HepG2 (cell line): ENCODE measurements at regions not wholly inside any gene's neighbourhood (a gene's known extent, or its start where the extent isn't known, plus 50 kb on each side); places are given as distances from the start of the nearest gene placed in this dataset.

Source experiments
- ATAC-seq: fragments of 200-7000 bp; cut with Tn5 transposase; 3 replicates; pipeline ENCODE4 v1.9.1; 2020; ENCODE audit warnings: mild to moderate bottlenecking, moderate library complexity
- BruUV-seq: library from RNA; stranded (reverse); fragments of 400-500 nt; replicated peaks from 2 replicates; lab custom pipeline; 2021; lab: Mats Ljungman, UMichigan
- CTCF ChIA-PET: fragments of 300-600 bp; formaldehyde crosslinking; extraction: SDS; loops from one replicate; lab custom pipeline; 2021; ENCODE audit warnings: low total read pairs, inconsistent platforms, low intra/inter-chr PET ratio; lab: Yijun Ruan, JAX
- POLR2A ChIA-PET: fragments of 350-600 bp; sonication (Branson Sonifier 250); formaldehyde crosslinking; loops from one replicate; lab custom pipeline; 2020; ENCODE audit warnings: antibody characterized with exemption, inconsistent platforms; lab: Yijun Ruan, JAX
- DNase-seq: peaks from one replicate; pipeline ENCODE4 v3.0.0-alpha.2; 2015; ENCODE audit warnings: low spot score
- FAIRE-seq: peaks from 3 replicates; lab custom pipeline; 2011; peaks lifted over from hg19 to GRCh38; lab: Jason Lieb, UNC
- H2AFZ ChIP-seq: one replicate; pipeline ENCODE4 v1.6.1; 2011; ENCODE audit warnings: low read length, inconsistent platforms
- H3K27ac ChIP-seq: fragments of 300-600 bp; 3 replicates; pipeline ENCODE4 v1.8.0; 2011; ENCODE audit warnings: mixed run types, mild to moderate bottlenecking, mixed read lengths, low read length, inconsistent platforms; ENCODE audit not compliant: insufficient read depth; ENCODE audit errors: extremely low read length
- H3K27me3 ChIP-seq, 2 experiments: fragments of 200-600 bp in 1 of 2; 2 replicates in 1 of 2; 3 replicates in 1 of 2; pipeline versions ENCODE4 v1.6.0 to v1.8.0; 2011; ENCODE audit warnings: low read length in 2 of 2, mild to moderate bottlenecking in 2 of 2, moderate library complexity in 2 of 2, inconsistent platforms in 1 of 2; ENCODE audit not compliant: insufficient read depth in 2 of 2, control insufficient read depth in 1 of 2
- H3K36me3 ChIP-seq, 2 experiments: fragments of 200-600 bp in 1 of 2; replicated peaks in 1 of 2; 2 replicates in 1 of 2; 3 replicates in 1 of 2; pipeline versions ENCODE4 v1.5.1 to v1.8.0; 2011; ENCODE audit warnings: low read length in 2 of 2, inconsistent platforms in 1 of 2; ENCODE audit not compliant: insufficient read depth in 2 of 2, control insufficient read depth in 1 of 2
- H3K4me1 ChIP-seq: 2 replicates; pipeline ENCODE4 v1.5.1; 2012; ENCODE audit warnings: low read length, inconsistent platforms; ENCODE audit not compliant: insufficient read depth
- H3K4me2 ChIP-seq: 2 replicates; pipeline ENCODE4 v1.6.0; 2011; ENCODE audit warnings: low read depth, low read length, inconsistent platforms
- H3K4me3 ChIP-seq, 3 experiments: fragments of 200-600 bp in 1 of 3; sonication (generic), shearing (Covaris generic) in 1 of 3; replicated peaks in 1 of 3; 2 replicates each; pipeline ENCODE4 v1.5.1; 2011 to 2016; ENCODE audit warnings: low read length in 3 of 3, inconsistent platforms in 2 of 3, low read depth in 2 of 3, mild to moderate bottlenecking in 2 of 3, control low read depth in 1 of 3, mixed read lengths in 1 of 3; ENCODE audit not compliant: insufficient read depth in 1 of 3
- H3K79me2 ChIP-seq: one replicate; pipeline ENCODE4 v1.6.1; 2011; ENCODE audit warnings: low read length, inconsistent platforms; ENCODE audit not compliant: insufficient read depth
- H3K9ac ChIP-seq: 2 replicates; pipeline ENCODE4 v1.6.0; 2011; ENCODE audit warnings: mild to moderate bottlenecking, low read depth, low read length, inconsistent platforms; ENCODE audit not compliant: insufficient read depth
- H3K9me3 ChIP-seq: 2 replicates; pipeline ENCODE4 v1.5.1; 2012; ENCODE audit warnings: mild to moderate bottlenecking, low read length
- H4K20me1 ChIP-seq: 2 replicates; pipeline ENCODE4 v1.6.0; 2011; ENCODE audit warnings: inconsistent platforms, mild to moderate bottlenecking, low read length, moderate library complexity; ENCODE audit not compliant: insufficient read depth
- HNRNPK ChIP-seq: fragments of 200-400 bp; formaldehyde crosslinking; IDR thresholded peaks from 2 replicates; pipeline ENCODE4 v1.6.1; 2018; ENCODE audit warnings: low read length, low read depth, moderate library complexity, mild to moderate bottlenecking; ENCODE audit not compliant: poor library complexity, severe bottlenecking
- HOMEZ ChIP-seq: IDR thresholded peaks from 2 replicates; pipeline ENCODE4 v1.6.1; 2016; ENCODE audit warnings: low read depth
- IRF9 ChIP-seq: sonication (generic); formaldehyde crosslinking; IDR thresholded peaks from 2 replicates; pipeline ENCODE4 v1.8.0; 2022; ENCODE audit warnings: missing genetic modification reagents, mild to moderate bottlenecking, borderline replicate concordance
- JUNB ChIP-seq: sonication (generic); formaldehyde crosslinking; IDR thresholded peaks from 2 replicates; pipeline ENCODE4 v1.8.0; 2022; ENCODE audit warnings: missing genetic modification reagents, mild to moderate bottlenecking, borderline replicate concordance
- LCORL ChIP-seq, 2 experiments: fragments of 450-650 bp in 1 of 2; sonication (generic) in 1 of 2; formaldehyde crosslinking in 1 of 2; IDR thresholded peaks; 2 replicates each; pipeline versions ENCODE4 v1.5.0 to v1.6.1; 2017 to 2020; ENCODE audit warnings: antibody characterized with exemption in 1 of 2, missing genetic modification reagents in 1 of 2
- MAX ChIP-seq: IDR thresholded peaks from 2 replicates; pipeline ENCODE4 v1.6.1; 2012; ENCODE audit warnings: inconsistent platforms
- MTF2 ChIP-seq: sonication (generic); formaldehyde crosslinking; IDR thresholded peaks from 2 replicates; pipeline ENCODE4 v1.5.0; 2020; ENCODE audit warnings: missing genetic modification reagents, borderline replicate concordance
- NFE2L1 ChIP-seq: sonication (generic); formaldehyde crosslinking; IDR thresholded peaks from 2 replicates; pipeline ENCODE4 v1.4.0; 2020; ENCODE audit warnings: missing genetic modification reagents, mild to moderate bottlenecking, borderline replicate concordance
- PTBP1 ChIP-seq: fragments of 200-400 bp; formaldehyde crosslinking; IDR thresholded peaks from 2 replicates; pipeline ENCODE4 v1.6.1; 2018; ENCODE audit warnings: low read length, low read depth; ENCODE audit not compliant: poor library complexity, severe bottlenecking
- SMAD3 ChIP-seq: sonication (generic); formaldehyde crosslinking; IDR thresholded peaks from 2 replicates; pipeline ENCODE4 v1.4.0; 2020; ENCODE audit warnings: missing genetic modification reagents
- ZFAT ChIP-seq: sonication (generic); formaldehyde crosslinking; conservative IDR thresholded peaks from 2 replicates; pipeline ENCODE4 v1.8.1; 2023; ENCODE audit warnings: missing genetic modification reagents, inconsistent platforms
- ZNF318 ChIP-seq: sonication (generic); formaldehyde crosslinking; IDR thresholded peaks from 2 replicates; pipeline ENCODE4 v1.4.0; 2020; ENCODE audit warnings: mild to moderate bottlenecking, missing genetic modification reagents
- ZNF331 ChIP-seq: sonication (generic); formaldehyde crosslinking; IDR thresholded peaks from 2 replicates; pipeline ENCODE4 v1.4.0; 2020; ENCODE audit warnings: missing genetic modification reagents
- ZNF510 ChIP-seq: sonication (generic); formaldehyde crosslinking; IDR thresholded peaks from 2 replicates; pipeline ENCODE4 v1.4.0; 2020; ENCODE audit warnings: low read depth, mild to moderate bottlenecking, missing genetic modification reagents
- ZNF530 ChIP-seq: sonication (generic); formaldehyde crosslinking; IDR thresholded peaks from 2 replicates; pipeline ENCODE4 v1.5.0; 2020; ENCODE audit warnings: low read depth, mild to moderate bottlenecking, missing genetic modification reagents
- WGBS: methylation state at CpG from one replicate; pipeline ENCODE4 v1.1.6; 2017; ENCODE audit warnings: low lambda C conversion rate; 5-methylcytosine and 5-hydroxymethylcytosine counted together
- in situ Hi-C: cut with HindIII; loops from 2 replicates; pipeline ENCODE4 v1.10.0; 2017; ENCODE audit warnings: low pct_unique_long_range_greater_than_20kb; ENCODE audit not compliant: extremely low pct_ligation_motif_present
- intact Hi-C: fragments of 100-400 bp; cut with micrococcal nuclease; formaldehyde crosslinking; loops from one replicate; pipeline ENCODE4 v1.10.0; 2022; ENCODE audit not compliant: unreplicated experiment

- no peak overlapping the region for H3K4me3 ChIP-seq
- POLR2A ChIA-PET, result no interaction called here
- H4K20me1 ChIP-seq, result no peaks in the 10 kb centered on the region
- intact Hi-C loops (no loop called here), in situ Hi-C loops (no loop called here)
- no peak for FAIRE-seq
- H3K79me2 ChIP-seq, result no peaks in the 10 kb centered on the region
- no peaks in the 10 kb centered on the region for H3K36me3 ChIP-seq
- WGBS, result 56% methylated on average over 5 of the region's 5 CpGs
- H3K9ac ChIP-seq, result no peak overlapping the region
- no peak overlapping the region for H2AFZ ChIP-seq
- no peaks in the 10 kb centered on the region for H3K4me1 ChIP-seq
- ATAC-seq, result no peak
- no peak for DNase-seq
- no peaks in the 10 kb centered on the region for H3K9me3 ChIP-seq
- BruUV-seq, result no TSS peak
- no peak overlapping the region for H3K4me2 ChIP-seq
- no peak overlapping the region for H3K27ac ChIP-seq
- CTCF ChIA-PET, result no interaction called here
- no peaks in the 10 kb centered on the region for H3K27me3 ChIP-seq
- TF ChIP-seq LCORL (IDR thresholded peaks at IDR 0.05) (no peak), LCORL (CRISPR knock-in tag; IDR thresholded peaks at IDR 0.05) (no peak), ZNF331 (CRISPR knock-in tag) (no peak), MAX (no peak), ZFAT (CRISPR knock-in tag) (no peak), HOMEZ (no peak), JUNB (no peak), PTBP1 (no peak), HNRNPK (no peak), IRF9 (CRISPR knock-in tag) (no peak), ZNF530 (CRISPR knock-in tag) (no peak), SMAD3 (CRISPR knock-in tag) (no peak), MTF2 (CRISPR knock-in tag) (no peak), NFE2L1 (CRISPR knock-in tag) (no peak), ZNF318 (CRISPR knock-in tag) (no peak), ZNF510 (CRISPR knock-in tag) (no peak)
These were observed 1171.7 kb upstream of the ZEB2 start for GRCh38 chr2:145691659-145692058.
